DMS 273 (cell line): ENCODE measurements at regions not wholly inside any gene's neighbourhood (a gene's known extent, or its start where the extent isn't known, plus 50 kb on each side); places are given as distances from the start of the nearest gene placed in this dataset.
"Not testable (repeated sequence)": the region's sequence is repeated elsewhere in the genome, so short reads cannot be mapped to it uniquely, and the experiment has no call there.

ENCODE experiments used
- DNase-seq: peaks from one replicate; lab custom pipeline; 2025; ENCODE audit not compliant: unreplicated experiment; lab: John Stamatoyannopoulos, UW

- no peak for DNase-seq
Measured at GRCh38 chr3:94787066-94787465, 724.2 kb downstream of the NSUN3 start.

DNA sequence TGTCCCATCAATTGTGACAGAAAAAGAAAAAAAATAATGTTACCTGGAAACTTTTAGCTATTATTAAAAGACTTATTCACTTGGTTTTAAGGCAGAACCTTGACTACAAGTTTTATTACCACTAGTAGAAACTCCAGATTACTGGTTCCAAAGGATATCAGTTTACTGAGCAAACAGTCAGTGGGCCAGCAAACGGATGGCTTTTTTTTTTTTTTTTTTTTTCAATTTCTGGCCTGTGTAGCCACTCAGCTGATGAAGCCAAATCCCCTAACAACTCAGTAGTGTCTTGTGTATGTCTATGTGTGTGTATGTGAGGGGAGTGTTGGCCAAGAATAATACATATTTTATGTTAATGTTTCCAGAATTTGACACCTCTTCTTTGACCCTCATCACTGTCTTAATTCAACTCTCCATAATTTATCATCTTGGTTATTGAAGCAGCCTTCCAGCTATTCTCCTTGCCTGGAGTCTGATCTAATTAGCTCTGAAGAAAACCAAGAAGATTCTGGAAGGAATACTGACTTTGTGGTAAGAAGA lies 724.9 kb downstream of the NSUN3 start:
- DNase-seq = no peak

DNA sequence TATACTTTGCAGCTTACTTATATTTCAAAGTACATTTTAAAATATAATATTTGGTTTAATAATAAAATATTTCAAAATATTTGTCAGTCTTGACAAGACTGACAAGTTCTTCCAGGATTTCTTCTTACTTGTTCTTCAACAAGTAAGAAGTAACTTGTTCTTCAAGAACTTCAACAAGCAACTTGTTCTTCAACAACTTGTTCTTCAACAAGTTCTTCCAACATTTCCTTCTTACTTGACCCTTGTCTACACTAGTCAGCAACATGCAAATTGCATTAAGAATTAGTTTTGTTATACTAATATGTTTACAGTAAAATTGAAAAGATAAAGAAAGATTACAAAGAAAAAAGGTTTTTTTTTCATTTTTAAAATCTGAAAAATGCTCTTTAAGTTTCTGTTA lies 731.7 kb downstream of the NSUN3 start:
- DNase-seq = no peak

DNA sequence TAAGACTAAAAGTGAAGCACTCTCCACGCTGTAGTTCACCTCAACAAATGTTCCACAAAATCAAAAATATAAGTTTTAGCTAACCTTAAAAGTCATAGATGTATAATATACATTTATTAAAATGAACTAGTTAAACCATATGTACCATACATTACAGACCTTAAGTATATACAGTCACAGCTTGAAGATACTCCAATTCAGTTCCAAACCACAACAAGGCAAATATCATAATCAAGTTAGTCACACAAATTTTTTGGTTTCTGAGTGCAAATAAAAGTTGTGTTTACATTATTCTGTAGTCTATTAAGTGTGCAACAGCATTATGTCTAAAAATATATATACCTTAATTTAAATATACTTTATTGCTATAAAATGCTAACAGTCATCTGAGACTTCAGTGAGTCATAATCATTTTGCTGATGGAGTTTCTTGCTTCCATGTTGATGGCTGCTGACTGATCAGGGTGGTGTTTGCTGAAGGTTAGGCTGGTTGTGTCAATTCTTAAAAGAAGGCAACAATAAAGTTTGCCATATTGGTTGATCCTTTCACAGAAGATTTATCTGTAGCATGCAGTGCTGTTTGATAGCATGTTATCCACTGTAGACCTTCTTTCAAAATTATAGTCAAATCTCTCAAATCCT lies 736.7 kb downstream of the NSUN3 start:
- DNase-seq = no peak

GRCh38 chr3:94811836-94812235 lies 749.0 kb downstream of the NSUN3 start:
- no peak for DNase-seq

GRCh38 chr3:94821241-94821640 lies 758.4 kb downstream of the NSUN3 start:
- no peak for DNase-seq

- no peak for DNase-seq
Measured at GRCh38 chr3:94822298-94822697, 759.4 kb downstream of the NSUN3 start.

- DNase-seq = not testable (repeated sequence)
Measured at GRCh38 chr3:94846251-94846650, 783.4 kb downstream of the NSUN3 start.

- peak; percentile 69 for DNase-seq
Measured at GRCh38 chr3:94862703-94863102, 799.8 kb downstream of the NSUN3 start.

GRCh38 chr3:94869059-94869547 lies 806.2 kb downstream of the NSUN3 start:
- no peak for DNase-seq

GRCh38 chr3:94873751-94874150 lies 810.9 kb downstream of the NSUN3 start:
- DNase-seq = no peak

DNA sequence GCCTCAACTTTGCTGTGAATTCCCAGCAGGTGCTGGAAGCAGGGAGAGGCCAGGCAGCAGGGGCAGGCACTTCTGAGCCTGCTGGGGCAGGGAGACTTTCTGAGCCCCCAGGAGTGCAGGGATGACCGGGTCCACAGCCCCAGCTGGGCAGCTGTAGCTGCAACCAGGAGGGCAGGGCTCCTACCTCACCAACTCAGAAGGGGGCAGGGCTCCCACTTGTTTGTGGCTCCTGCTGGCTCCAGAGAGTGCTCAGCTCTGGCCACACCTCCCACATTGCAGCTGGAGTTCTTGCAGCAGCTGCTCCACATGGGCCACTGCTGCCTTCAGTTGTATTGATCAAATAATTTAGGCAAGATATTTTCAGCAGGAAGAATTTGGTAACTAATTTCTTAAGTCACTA lies 812.3 kb downstream of the NSUN3 start:
- DNase-seq = no peak

- DNase-seq = no peak
Measured at GRCh38 chr3:94887065-94887464, 824.2 kb downstream of the NSUN3 start.

- DNase-seq = no peak
Measured at GRCh38 chr3:94896994-94897393, 834.1 kb downstream of the NSUN3 start.

DNA sequence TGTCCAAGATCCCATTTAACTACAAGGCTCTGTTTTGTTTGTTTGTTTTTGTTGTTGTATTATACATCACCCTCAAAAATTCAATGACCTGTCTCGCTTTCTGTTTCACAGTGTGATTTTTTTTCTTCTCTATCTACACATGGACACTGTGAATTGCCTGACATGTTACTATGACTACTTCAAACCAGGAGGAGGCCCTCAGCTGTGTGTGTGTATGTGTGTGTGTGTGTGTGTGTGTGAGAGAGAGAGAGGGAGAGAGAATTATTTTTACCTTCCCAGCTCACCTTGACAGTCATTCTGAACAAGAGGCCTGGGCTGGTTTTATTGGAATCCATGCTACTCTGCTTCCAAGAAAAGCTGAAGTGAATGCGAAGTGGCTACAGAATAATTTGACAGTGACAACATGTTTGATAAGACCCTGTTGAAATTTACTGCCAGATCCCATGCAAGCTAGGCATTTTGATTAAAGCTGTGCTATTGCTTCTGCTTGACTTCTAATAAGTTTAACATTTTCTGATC lies 841.4 kb downstream of the NSUN3 start:
- no peak for DNase-seq

DNA sequence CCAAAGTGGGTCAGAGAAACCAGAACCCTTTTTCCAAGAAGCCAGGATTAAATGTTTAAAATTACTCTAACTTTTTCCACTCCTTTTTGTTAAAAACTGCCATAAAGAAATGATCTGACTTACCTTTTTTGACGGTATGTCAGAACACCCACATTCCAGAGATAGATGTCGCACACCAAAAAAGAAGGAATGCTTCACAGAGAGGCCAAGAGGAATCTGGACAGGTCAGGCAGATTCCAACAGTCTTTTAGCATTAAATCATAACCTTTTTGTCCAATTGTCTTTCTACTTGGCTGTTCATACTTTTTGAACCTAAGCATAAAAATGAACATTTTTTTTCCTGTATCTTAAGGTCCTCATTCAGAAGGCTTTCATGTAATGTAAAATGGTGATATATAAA lies 846.9 kb downstream of the NSUN3 start:
- no peak for DNase-seq

DNA sequence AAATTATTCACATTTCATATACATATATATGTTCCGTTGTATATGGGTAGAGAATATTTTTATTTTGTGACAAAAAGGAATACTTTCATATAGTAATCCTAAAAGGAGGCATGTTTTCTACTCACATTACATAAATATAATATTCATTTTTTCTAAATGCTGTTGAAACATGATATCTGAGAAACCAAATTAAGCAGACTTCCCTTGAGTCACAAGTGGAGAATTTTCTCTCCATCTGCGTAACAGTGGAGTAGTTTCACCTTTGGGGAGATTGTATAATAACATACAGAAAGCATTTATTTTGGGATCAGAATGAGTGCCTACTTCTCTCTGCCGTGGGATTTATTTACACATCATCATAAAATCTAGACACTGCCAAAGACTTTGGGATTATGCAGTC lies 849.8 kb downstream of the NSUN3 start:
- DNase-seq = no peak

DNA sequence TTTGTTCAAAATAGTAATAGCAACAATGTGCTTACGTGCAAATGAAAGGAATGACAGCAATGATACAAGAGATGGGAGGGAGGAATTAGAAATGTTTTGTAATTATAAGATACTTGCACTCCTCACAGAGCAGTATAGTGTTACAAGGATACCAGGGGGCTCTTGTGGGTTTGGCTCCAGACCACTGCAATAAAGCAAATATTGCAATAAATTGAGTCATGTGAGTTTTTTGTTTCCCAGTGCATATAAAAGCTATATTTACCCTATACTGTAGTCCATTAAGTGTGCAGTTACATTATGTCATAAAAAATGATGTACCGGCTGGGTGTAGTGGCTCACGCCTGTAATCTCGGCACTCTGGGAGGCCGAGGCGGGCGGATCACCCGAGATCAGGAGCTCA lies 864.3 kb downstream of the NSUN3 start:
- DNase-seq = no peak

DNA sequence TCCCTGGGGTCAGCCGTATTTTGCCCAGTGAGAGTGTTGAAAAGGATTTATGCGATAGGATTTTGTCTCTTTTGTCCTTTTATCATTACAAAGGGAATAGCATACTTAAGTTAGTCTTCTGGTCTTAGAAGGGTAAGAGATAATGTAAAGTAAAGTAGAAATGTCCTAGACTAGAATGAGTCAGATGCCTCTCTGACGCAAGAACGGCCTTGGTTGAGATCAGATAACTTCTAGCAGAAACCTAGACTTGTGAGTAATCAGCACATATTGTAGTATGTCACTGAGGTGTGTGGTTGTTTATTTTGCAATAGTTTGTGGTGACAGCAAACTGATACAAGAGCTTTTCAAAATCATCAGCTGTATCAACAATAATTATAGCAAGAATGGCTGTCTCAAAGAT lies 866.1 kb downstream of the NSUN3 start:
- peak; percentile 9 for DNase-seq

DNA sequence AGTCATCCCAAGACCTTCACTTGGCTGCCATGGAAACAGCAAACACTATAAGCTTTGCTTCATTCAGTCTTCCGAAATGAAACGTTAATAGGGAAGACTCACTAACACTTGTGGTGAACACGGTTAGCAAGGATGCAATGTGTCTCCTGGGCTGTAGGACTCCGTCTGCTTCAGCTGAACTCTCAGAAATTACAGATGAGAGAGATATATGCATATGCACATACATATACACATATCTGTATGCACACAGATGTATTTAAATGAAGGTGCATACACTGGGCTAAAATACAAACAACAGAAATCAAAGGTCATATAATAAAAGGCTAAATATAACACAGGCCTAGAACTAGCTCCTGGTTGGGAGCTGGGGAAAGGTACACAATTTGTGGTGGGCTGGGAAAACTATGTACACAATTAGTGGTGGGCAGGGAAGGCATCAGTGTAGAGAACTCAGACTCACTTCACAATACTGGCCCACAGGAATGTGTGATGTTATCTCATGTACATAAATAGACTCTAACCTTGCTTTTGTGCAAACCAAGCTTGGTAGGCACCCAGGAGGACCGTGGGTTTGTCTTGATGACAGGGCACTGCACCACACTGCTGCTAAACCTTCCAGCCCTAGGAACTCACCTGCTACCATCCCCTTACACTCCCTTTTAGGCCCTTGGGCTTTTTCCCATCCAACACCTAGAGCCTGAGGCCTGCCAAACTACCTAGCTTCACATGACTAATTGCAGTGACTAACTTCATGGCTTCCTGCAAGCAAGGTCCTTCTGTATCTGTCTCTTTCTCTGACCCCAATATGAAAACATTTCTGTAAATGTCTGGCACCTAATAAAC lies 873.1 kb downstream of the NSUN3 start:
- no peak for DNase-seq

DNA sequence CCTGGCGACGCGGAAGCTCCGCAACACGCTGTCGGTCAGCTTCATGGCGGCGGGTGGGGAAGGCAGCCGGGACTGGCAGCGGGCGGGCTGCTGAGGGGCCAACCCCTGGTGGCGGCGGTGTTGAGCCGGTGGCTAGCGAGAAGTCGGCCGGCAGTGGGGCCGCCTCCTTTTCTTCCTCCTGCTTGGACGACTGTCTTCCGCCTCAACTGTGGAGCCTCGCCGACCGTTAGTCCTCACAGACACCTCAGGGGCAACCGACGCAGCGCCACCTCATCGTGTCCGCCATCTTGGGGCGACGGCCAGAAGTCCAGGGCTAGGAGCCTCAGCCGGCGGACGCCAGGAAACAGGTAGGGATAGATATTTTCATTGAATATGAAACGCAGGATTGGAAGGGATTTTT lies 875.1 kb downstream of the NSUN3 start:
- no peak for DNase-seq

DNA sequence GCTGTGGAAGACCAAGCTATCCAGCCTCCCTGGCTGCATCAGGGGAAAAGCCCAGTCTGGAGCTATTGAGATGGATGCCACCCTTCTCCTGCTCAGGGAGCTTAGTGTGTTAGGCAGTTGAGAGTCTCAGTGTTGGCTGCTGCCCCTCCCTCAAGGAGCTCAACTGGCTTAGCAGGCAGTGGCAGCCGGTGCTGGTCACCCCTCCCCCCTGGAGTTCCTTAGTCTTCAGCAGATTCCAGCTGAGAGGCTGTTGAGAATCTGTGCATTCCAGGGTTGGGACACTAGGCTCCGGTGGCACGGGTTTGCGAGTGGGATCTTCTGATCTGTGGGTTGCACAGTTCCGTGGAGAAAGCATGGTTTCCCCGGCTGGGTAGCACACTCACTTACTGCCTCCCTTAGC lies 883.8 kb downstream of the NSUN3 start:
- DNase-seq = no peak
